Right lobe of liver (tissue), 6 donors: ENCODE measurements at regions not wholly inside any gene's neighbourhood (a gene's known extent, or its start where the extent isn't known, plus 50 kb on each side); places are given as distances from the start of the nearest gene placed in this dataset.

Experiments used
- ATAC-seq, 4 donors: fragments of 200-7000 bp; cut with Tn5 transposase; one replicate each; pipeline ENCODE4 v1.9.1; 2020; ENCODE audit warnings: mild to moderate bottlenecking in 4 of 4, moderate library complexity in 4 of 4
- DNase-seq, 3 donors: peaks; one replicate each; pipeline ENCODE4 v3.0.0-alpha.2; 2020
- H3K27ac ChIP-seq, 3 donors: fragments of 200-600 bp; one replicate each; pipeline ENCODE4 v1.8.0; 2022
- H3K27me3 ChIP-seq, 2 donors: fragments of 200-600 bp; one replicate each; pipeline ENCODE4 v1.8.0; 2022
- H3K36me3 ChIP-seq, 4 donors: fragments of 200-600 bp; sonication (generic) in 1 of 4; one replicate each; pipeline versions ENCODE4 v1.5.1 to v1.8.0; 2017 to 2022; ENCODE audit warnings: control low read depth in 1 of 4
- H3K4me1 ChIP-seq, 4 donors: fragments of 200-600 bp; sonication (generic) in 1 of 4; one replicate each; pipeline versions ENCODE4 v1.5.1 to v1.8.0; 2017 to 2022; ENCODE audit warnings: control low read depth in 1 of 4
- H3K4me3 ChIP-seq, 3 donors: fragments of 200-600 bp; one replicate each; pipeline ENCODE4 v1.8.0; 2022
- H3K9me3 ChIP-seq, 4 donors: fragments of 200-600 bp; sonication (generic) in 1 of 4; one replicate each; pipeline versions ENCODE4 v1.5.1 to v1.8.0; 2017 to 2022; ENCODE audit warnings: control low read depth in 1 of 4
- POLR2A ChIP-seq: fragments of 450-650 bp; IDR thresholded peaks from one replicate; pipeline ENCODE4 v1.6.1; 2017; ENCODE audit warnings: antibody characterized with exemption, mild to moderate bottlenecking
- WGBS: methylation state at CpG from one replicate; pipeline ENCODE4 v1.1.6; 2018; ENCODE audit warnings: low coverage, low lambda C conversion rate; ENCODE audit not compliant: insufficient coverage; ENCODE audit errors: missing lambda C conversion rate; 5-methylcytosine and 5-hydroxymethylcytosine counted together
- intact Hi-C, 2 donors: fragments of 100-400 bp; cut with DNase I; formaldehyde crosslinking; loops; one replicate each; pipeline versions ENCODE4 v1.11.2 to v1.14.1; 2022
- TF ChIP-seq, protein P1 (sequence below), 4 donors: fragments of 200-600 bp in 3 of 4; fragments of 450-650 bp in 1 of 4; IDR thresholded peaks; one replicate each; pipeline versions ENCODE4 v1.5.1 to v1.8.0; 2016 to 2022; ENCODE audit warnings: antibody characterized with exemption in 4 of 4, mild to moderate bottlenecking in 2 of 4
- donor health status: DM: no; HTN: yes; CAD: no.
- donor health status: DM: no; HTN: no; CAD: no.
- donor health status: DM: no; HTN: no; CAD: no.
- donor health status: DM: no; HTN: yes; CAD: no.
- donor health status: DM: no; HTN: yes; CAD: no.

GRCh38 chr16:66116163-66117002 lies 250.1 kb upstream of the CDH5 start:
- no peaks in the 10 kb centered on the region for H3K27me3 ChIP-seq
- no peak for TF ChIP-seq POLR2A
- TF ChIP-seq, protein P1, sequence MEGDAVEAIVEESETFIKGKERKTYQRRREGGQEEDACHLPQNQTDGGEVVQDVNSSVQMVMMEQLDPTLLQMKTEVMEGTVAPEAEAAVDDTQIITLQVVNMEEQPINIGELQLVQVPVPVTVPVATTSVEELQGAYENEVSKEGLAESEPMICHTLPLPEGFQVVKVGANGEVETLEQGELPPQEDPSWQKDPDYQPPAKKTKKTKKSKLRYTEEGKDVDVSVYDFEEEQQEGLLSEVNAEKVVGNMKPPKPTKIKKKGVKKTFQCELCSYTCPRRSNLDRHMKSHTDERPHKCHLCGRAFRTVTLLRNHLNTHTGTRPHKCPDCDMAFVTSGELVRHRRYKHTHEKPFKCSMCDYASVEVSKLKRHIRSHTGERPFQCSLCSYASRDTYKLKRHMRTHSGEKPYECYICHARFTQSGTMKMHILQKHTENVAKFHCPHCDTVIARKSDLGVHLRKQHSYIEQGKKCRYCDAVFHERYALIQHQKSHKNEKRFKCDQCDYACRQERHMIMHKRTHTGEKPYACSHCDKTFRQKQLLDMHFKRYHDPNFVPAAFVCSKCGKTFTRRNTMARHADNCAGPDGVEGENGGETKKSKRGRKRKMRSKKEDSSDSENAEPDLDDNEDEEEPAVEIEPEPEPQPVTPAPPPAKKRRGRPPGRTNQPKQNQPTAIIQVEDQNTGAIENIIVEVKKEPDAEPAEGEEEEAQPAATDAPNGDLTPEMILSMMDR (IDR thresholded peaks at IDR 0.05): no peak
- H3K9me3 ChIP-seq: no peaks in the 10 kb centered on the region
- H3K27ac ChIP-seq: no peak overlapping the region
- H3K4me3 ChIP-seq: no peak overlapping the region
- no peaks in the 10 kb centered on the region for H3K4me1 ChIP-seq
- ATAC-seq (no peak), DNase-seq (no peak)
- no peaks in the 10 kb centered on the region for H3K36me3 ChIP-seq
- 81% methylated on average over 4 of the region's 4 CpGs for WGBS
- intact Hi-C loops: no loop called here

DNA sequence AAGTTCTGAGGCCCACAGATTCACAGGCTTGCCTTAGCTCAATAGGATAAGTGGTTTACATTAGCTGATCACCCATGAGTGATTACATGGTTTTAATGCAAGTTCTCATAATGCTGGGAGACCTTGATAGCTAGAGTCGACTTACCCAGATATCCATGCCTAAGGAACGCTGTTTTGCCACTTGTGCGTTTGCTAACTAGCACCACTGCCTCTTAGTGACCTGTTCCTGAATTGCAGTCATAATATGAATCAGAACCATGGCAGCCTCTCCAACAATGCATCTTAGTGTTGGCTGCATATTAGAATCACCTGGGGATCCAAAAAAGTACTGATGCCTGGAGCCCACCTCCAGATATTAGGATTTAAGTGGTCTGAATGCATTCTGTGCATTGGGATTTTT lies 251.1 kb upstream of the CDH5 start:
- no peak overlapping the region for H3K27ac ChIP-seq
- intact Hi-C loops: no loop called here
- no peak overlapping the region for H3K4me3 ChIP-seq
- no peak for DNase-seq
- no peaks in the 10 kb centered on the region for H3K36me3 ChIP-seq
- no peaks in the 10 kb centered on the region for H3K4me1 ChIP-seq
- 57% methylated on average over 2 of the region's 3 CpGs for WGBS
- H3K9me3 ChIP-seq: no peaks in the 10 kb centered on the region
- TF ChIP-seq POLR2A: no peak
- TF ChIP-seq, protein P1 (IDR thresholded peaks at IDR 0.05): peak in 1 of 4 donors; percentile 9
- H3K27me3 ChIP-seq: no peaks in the 10 kb centered on the region
- ATAC-seq: no peak

GRCh38 chr16:66113223-66113622 lies 253.3 kb upstream of the CDH5 start:
- intact Hi-C loops: no loop called here
- TF ChIP-seq POLR2A: no peak
- TF ChIP-seq, protein P1 (IDR thresholded peaks at IDR 0.05): no peak
- 73% methylated on average over 2 of the region's 2 CpGs for whole genome bisulfite sequencing

GRCh38 chr16:66109677-66110076 lies 256.8 kb upstream of the CDH5 start:
- Histone ChIP-seq H3K9me3 (no peaks in the 10 kb centered on the region), H3K27me3 (no peaks in the 10 kb centered on the region), H3K4me1 (no peaks in the 10 kb centered on the region), H3K36me3 (no peaks in the 10 kb centered on the region), H3K27ac (no peak overlapping the region), H3K4me3 (no peak overlapping the region)
- intact Hi-C loops: no loop called here
- TF ChIP-seq, protein P1 (IDR thresholded peaks at IDR 0.05): no peak
- TF ChIP-seq POLR2A: no peak
- ATAC-seq: no peak
- 25% methylated on average over 1 of the region's 1 CpG for WGBS
- DNase-seq: no peak

More at GRCh38 chr16:66113223-66113622, 253.3 kb upstream of the CDH5 start:
- no peaks in the 10 kb centered on the region for H3K4me1 ChIP-seq
- DNase-seq (no peak), ATAC-seq (no peak)
- H3K27ac ChIP-seq: no peak overlapping the region
- H3K27me3 ChIP-seq: no peaks in the 10 kb centered on the region
- no peaks in the 10 kb centered on the region for H3K36me3 ChIP-seq
- no peaks in the 10 kb centered on the region for H3K9me3 ChIP-seq
- no peak overlapping the region for H3K4me3 ChIP-seq
